DMS53 treated with DMSO at 0.1 percent for 48 hours (cell line): ENCODE measurements at regions not wholly inside any gene's neighbourhood (a gene's known extent, or its start where the extent isn't known, plus 50 kb on each side); places are given as distances from the start of the nearest gene placed in this dataset.
A peak's percentile ranks its signal among the peaks of the same experiment; 100 is the strongest.

Source experiments
- DNase-seq: peaks from one replicate; lab custom pipeline; 2025; ENCODE audit not compliant: unreplicated experiment; lab: John Stamatoyannopoulos, UW

- DNase-seq = no peak
Observed at GRCh38 chr20:17093782-17094181, 133.1 kb upstream of the PCSK2 start.

- DNase-seq = no peak
Observed at GRCh38 chr20:17097603-17098002, 129.2 kb upstream of the PCSK2 start.

- DNase-seq = no peak
Observed at GRCh38 chr20:17100506-17100905, 126.3 kb upstream of the PCSK2 start.

DNA sequence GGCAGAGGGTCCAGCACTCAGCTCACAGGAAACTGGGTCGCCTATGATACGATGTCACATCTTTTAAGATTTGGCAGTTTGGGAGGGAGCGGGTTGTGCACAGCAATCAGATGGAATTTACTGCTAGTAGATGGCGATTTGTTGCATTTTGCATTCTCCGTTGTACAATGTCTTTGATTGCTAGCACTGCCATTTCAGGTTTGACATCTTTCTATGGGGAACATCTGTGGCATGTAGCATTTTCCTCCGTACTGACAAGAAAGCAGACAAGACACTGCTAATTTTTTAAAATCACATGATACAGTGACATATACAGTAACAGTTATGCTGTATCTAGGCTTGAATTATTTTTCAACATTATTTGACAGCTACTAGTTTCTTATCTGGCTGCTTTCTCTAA is 119.7 kb upstream of the PCSK2 start:
- DNase-seq = no peak

DNA sequence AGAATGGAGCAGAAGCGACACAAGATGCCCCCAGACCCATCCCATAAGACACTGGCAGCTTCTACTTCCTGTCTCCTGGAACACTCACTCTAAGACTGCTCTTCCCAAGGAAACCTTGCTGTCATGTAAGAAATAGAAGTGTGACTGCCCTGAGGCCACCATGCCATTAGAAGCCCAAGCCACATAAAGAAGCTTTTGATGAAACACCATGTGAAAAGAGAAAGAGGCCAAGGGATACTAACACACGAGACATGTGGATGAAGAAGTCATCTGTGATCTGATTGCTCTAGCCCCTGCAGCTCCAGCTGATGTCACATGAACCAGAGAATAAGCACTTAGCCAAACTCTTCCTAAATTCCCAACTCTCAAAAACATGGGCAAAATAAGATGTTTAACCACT is 117.9 kb upstream of the PCSK2 start:
- DNase-seq = no peak

- DNase-seq = peak; percentile 59
Observed at GRCh38 chr20:17109307-17109706, 117.5 kb upstream of the PCSK2 start.

DNA sequence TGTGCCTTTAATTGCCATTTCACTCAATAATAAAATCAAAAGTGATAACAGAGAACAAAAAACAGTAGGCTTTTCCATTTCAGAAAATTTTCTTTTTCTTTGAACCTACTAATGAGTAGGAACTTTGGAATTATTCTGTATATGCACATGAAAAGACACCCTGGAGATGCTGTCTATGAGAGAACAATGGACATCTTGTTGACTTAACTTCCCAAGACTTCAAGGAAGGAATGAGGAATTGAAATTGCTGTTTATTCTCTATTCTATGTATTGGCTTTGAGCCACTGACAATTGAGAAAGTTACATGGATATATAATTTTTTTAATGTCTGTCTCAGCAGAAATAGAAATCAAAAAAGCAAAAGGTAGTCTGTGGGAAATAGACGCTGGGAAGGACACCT is 98.6 kb upstream of the PCSK2 start:
- DNase-seq = no peak

DNA sequence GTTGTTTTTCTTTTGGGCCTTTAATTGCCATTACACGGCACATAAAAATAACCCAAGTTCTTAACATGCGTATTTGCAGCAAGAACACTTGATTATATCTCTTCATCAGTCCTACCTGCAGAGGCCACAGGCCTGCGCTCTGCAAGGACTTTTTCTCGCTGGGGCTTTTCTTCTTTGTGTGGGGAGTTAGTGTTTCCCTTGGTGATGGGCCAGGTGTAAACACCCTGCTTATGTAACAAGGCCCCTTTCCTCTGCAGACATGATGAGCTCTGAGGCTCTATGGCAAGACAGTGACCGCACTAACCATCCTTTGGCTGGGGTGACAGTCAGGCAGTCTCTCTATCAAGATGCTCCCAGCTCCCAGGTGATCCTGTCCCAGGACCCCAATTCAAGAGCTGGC is 97.8 kb upstream of the PCSK2 start:
- no peak for DNase-seq

- no peak for DNase-seq
Observed at GRCh38 chr20:17137692-17138091, 89.1 kb upstream of the PCSK2 start.

DNA sequence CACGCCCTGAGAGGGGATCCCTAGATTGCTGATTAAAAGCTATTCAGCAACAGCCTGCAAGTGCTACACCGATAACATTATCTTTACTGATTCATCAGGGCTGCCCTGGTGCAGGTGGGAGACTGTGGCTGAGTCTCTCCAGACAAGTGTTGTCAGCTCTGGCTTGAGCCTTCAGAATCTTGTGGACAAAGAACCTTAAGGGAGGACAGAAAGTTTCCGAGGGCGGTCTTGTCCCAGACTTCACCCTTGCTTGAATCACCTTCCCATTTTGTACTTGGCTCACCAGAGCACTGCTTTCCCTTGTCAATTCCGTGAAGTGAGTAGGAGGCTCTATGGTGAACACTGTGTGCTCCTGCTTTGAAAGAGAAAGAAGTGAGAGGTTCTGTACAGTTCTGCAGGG is 88.6 kb upstream of the PCSK2 start:
- no peak for DNase-seq

DNA sequence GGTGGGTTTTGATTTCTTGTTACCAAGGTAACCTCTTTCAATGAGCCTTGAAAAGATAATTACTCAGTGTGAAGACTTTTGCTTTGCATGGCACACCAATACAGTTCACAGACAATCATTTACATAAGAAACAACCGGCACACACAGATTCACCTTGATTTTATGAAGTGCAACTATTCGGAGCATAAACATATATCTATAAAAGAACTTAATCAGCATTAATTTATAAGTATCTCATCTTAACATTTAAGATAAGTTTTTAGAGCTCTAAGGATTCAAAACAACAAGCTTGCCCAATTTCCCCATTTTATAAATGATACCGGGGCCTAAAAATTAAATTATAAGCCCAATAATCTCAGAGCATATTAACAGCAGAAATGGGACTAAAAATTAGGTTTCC is 85.9 kb upstream of the PCSK2 start:
- DNase-seq = no peak

DNA sequence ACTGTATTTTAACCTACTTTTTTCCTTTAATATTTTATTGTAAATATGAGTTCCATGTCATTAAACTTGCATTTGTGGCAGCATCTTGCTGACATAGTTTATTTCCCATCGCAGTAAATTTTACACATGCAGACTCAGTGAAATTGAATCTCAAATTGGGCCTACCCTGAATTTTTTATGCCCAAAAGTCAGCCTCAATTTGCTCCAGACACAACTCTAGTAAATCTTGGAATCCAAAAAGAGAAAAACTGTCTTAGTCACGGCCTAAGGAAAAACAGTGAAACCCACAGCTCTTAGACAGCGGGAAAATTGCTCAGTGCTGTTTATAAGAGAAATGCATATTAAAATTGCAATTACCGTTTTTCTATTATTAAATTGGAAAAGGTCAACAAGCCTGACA is 85.3 kb upstream of the PCSK2 start:
- no peak for DNase-seq

DNA sequence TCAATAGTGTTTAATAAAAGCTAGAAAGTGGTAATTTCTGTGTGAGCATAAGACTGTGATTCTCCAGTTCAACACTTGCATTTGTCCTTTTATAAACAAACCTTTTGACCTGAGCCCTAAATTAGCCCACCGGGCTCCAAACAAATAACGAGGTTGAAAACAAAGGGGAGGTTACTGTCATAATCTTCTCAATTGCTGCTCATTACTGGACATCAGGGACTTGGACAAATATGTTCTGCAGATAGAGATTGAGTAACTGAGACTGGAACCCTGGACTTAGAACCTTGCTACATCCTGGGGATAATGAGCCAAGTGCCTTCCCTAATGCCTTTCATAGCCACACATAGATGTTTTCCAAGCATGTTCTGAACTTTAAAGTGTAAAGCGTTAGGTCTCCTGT is 84.2 kb upstream of the PCSK2 start:
- DNase-seq = no peak

DNA sequence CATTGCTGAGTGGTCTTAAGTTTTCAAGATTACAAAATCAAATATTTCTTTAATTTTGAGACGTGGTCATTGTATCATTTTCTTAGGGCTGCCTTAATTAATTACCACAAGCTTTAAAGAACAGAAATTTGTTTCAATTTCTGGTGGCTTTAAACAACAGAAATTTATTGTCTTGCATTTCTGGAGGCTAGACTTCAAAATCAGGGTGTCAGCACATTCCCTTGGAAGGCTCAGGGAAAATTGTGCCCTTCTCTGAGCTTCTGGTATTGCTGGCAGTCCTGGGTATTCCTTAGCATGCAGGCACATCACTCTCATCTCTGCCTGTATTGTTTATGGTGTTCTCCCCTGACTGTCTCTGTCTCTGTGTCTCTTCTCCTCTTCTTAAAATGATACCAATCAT is 76.0 kb upstream of the PCSK2 start:
- DNase-seq = no peak

DNA sequence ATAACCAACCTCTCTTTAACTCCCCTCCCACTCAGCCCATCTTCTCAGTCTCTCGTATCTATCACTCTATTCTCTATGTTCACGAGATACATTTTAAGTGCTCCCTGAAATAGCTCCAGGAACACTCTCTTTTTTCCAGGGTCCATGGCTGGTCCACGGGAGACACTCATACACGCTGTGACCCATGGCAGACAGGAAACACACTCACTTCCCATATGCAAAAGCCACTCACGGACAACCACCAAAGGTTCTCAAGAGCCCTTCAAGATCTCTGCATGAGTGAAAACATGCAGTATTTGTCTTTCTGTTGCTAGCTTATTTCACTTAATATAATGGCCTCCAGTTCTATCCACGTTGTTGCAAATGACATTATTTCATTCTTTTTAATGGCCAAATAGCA is 71.4 kb upstream of the PCSK2 start:
- DNase-seq = peak; percentile 93

DNA sequence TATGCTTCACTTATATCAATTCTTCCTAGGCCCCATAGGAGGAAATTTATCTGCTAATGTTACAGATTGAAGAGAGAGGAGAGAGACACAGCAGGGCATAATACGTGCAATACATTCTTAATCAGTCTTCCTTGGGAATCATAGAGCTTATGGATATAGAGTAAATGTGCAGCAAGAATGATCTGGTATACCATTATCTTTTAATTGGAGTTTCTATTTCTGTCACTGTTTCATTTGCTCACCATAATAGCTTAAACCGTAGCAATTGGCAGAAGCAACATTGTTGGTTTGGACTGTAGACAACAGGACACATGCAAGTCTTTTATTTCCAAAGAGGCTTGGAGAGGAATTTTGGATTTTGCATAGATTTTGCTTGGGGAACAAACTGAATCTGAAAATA is 68.1 kb upstream of the PCSK2 start:
- DNase-seq = no peak

DNA sequence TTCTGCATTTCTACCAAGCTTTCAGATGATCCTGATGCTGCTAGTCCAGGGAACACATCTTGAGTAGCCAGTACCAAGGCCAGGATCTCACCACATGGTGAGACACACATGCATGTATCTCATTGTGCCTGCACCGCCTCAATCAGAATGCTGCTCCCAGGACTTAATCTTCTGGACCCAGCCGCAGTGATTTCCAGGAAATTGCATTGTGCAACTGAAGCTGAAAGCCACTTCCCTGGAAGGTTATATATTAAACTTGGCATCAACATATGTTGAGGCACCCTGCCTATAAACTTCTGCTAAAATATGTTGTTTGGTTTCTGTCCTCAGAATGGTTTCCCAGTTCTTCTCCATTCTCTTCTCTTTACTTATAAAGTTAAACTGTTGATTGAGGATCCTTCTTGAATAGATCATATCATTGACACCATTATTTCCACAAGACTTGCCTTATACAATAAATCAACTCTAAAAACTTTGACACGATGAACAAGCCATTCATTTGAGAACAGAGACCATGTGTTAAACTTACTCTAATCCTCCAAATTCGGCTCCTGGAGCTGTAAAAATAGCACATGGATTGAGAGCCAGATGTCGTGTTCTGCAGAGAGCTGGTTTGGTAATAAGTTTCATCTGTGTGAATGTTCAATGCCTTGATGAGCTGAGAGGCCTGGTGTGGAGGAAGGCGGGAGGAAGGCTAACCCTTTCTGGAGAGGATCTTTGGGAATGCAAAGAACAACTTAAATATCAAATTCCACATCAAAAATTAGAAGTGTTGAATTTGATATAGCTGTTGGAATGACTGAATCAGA is 65.0 kb upstream of the PCSK2 start:
- DNase-seq = no peak

GRCh38 chr20:17168026-17168612 is 58.7 kb upstream of the PCSK2 start:
- DNase-seq = no peak

DNA sequence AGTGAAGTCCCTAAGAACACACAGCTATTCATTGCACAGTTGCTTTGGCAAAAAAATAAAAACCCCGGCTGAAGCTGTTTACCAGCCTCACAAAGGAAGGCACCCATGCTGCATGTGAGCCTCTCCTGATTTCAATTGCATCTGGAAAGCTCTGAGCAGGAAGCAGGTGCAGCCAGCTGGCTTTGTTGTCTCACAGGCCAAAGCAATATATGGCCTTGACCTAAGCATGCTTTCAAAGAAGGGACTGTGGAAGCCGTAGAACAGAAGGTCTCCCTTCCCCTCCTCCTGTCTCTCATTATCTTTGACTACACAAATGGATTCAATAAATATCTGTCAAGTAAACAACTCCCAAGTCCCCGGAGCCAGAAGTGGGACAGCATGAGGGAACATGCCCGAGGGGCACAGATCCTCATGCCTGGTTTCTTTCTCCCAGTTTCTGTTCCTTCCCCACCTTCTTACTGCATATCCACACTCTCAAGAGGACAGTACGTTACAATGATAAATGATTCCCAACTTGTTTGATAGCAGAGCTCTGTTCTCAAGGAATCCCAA is 57.2 kb upstream of the PCSK2 start:
- peak; percentile 90 for DNase-seq

DNA sequence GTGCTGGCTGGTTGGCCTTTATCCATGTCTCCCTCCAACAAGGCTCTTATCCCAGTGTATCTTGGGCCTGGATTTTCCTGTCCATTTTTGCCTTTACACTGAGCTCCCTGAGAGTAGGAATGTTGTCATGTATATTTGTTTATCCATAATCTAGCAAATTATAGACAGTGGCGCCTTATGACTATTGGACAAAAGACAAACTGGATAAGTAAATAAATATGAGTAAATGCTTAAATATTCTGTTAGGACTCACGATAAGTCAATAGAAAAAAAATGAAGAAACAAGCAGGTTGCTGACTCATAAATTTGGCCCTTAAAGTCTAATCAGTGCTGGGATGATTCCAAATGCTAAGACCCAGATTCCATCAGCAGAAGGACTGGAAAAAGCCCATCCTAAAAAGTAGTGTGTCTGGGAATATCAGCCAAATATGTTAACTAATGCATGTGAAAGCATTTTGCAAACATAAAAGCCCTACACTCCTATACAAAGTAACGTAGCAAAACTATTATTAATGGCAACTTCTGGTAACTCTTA is 55.0 kb upstream of the PCSK2 start:
- peak; percentile 28 for DNase-seq

- no peak for DNase-seq
Observed at GRCh38 chr20:17172836-17173516, 53.9 kb upstream of the PCSK2 start.
